ENCODE measurements at regions not wholly inside any gene's neighbourhood (a gene's known extent, or its start where the extent isn't known, plus 50 kb on each side); places are given as distances from the start of the nearest gene placed in this dataset.

GRCh38 chr1:194940336-194941030 lies 1667.8 kb downstream of the KCNT2 start:
- TF ChIP-seq CTCF (IDR thresholded peaks at IDR 0.05; ENCODE audit: control insufficient read depth, insufficient read depth, low read depth, low read length, missing control alignments): no peak
- no peak for DNase-seq (ENCODE audit: low read depth)
- no peak overlapping the region for H3K4me3 ChIP-seq (ENCODE audit: control insufficient read depth, low read depth, low read length)

- no peak for DNase-seq (ENCODE audit: low read depth)
- TF ChIP-seq CTCF (IDR thresholded peaks at IDR 0.05; ENCODE audit: control insufficient read depth, insufficient read depth, low read depth, low read length, missing control alignments): no peak
- H3K4me3 ChIP-seq (ENCODE audit: control insufficient read depth, low read depth, low read length): no peak overlapping the region
Observed at GRCh38 chr1:194935864-194936263, 1672.4 kb downstream of the KCNT2 start.

DNA sequence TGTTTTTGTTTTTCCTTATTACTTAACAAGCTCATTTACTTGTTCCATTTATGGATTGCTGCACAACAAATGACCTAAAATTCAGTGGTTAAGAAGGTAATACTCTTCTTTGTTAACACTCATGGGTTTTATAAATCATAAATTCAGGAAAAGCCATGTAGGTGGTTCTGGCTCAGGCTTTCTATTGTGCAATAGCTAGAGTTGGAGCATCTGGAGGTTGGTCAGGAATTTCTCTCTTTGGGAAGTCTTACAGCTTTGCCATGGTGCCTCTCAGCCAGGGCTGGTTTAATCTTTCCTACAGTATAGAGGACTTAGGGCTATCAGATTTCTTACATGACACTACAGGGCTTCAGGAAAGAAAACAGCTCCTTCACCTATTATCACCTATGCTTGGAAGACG lies 1677.1 kb downstream of the KCNT2 start:
- H3K4me3 ChIP-seq (ENCODE audit: control insufficient read depth, low read depth, low read length): no peak overlapping the region
- no peak for TF ChIP-seq CTCF (IDR thresholded peaks at IDR 0.05; ENCODE audit: control insufficient read depth, insufficient read depth, low read depth, low read length, missing control alignments)
- no peak for DNase-seq (ENCODE audit: low read depth)

DNA sequence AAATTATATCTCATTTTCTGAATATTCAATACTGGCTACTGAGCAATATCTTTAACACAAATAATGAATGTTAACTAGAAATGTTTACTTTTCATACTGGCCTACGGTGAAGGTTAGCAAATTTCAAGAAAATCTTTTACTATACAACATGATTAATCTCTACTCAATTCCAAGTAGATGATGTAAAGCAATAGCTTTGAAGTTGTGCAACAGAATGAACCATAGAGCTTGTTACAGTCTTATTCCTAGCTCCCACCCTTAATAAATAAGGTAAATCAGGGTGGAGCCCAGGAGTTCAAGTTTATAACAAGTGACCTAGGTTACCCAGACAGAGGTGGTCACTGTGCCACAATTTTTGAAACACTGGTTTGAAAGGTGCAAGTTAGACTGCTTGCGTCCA lies 1678.1 kb downstream of the KCNT2 start:
- TF ChIP-seq CTCF (IDR thresholded peaks at IDR 0.05; ENCODE audit: control insufficient read depth, insufficient read depth, low read depth, low read length, missing control alignments): no peak
- DNase-seq (ENCODE audit: low read depth): no peak
- H3K4me3 ChIP-seq (ENCODE audit: control insufficient read depth, low read depth, low read length): no peak overlapping the region

GRCh38 chr1:194929357-194929756 lies 1678.9 kb downstream of the KCNT2 start:
- DNase-seq (ENCODE audit: low read depth): no peak
- no peak overlapping the region for H3K4me3 ChIP-seq (ENCODE audit: control insufficient read depth, low read depth, low read length)
- TF ChIP-seq CTCF (IDR thresholded peaks at IDR 0.05; ENCODE audit: control insufficient read depth, insufficient read depth, low read depth, low read length, missing control alignments): no peak

DNA sequence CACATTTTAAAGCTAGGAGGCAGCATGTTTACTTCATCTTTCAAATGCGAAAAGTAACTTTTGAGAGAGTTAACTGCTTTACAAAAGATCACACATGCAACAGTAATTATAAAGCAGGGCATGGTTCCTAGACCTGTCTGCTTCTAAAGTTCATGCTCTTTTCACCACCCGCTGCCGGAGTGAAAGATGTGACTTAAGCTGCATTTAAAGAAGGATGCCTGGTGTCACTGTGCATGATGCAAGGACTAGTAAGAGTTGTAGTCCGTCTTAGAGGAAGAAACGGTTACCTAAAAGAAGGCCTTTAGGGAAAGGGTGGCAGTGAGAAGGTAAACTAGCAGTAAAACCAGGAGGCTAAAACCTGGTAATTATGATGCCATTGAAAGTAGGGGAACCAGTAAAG lies 1689.1 kb downstream of the KCNT2 start:
- TF ChIP-seq CTCF (IDR thresholded peaks at IDR 0.05; ENCODE audit: control insufficient read depth, insufficient read depth, low read depth, low read length, missing control alignments): no peak
- H3K4me3 ChIP-seq (ENCODE audit: control insufficient read depth, low read depth, low read length): no peak overlapping the region
- no peak for DNase-seq (ENCODE audit: low read depth)

All from AG09309 (cell line).